ENCODE measurements at regions not wholly inside any gene's neighbourhood (a gene's known extent, or its start where the extent isn't known, plus 50 kb on each side); places are given as distances from the start of the nearest gene placed in this dataset.

- DNase-seq: no peak
Measured at GRCh38 chr1:63041660-63042059, 257.7 kb downstream of the ATG4C start.

GRCh38 chr1:63042278-63042677 is 258.3 kb downstream of the ATG4C start:
- peak; percentile 7 to 9 for DNase-seq

- DNase-seq: no peak
Measured at GRCh38 chr1:63046539-63046938, 262.6 kb downstream of the ATG4C start.

GRCh38 chr1:63049135-63049534 is 265.2 kb downstream of the ATG4C start:
- no peak for DNase-seq

GRCh38 chr1:63051356-63051755 is 267.4 kb downstream of the ATG4C start:
- no peak for DNase-seq

GRCh38 chr1:63051886-63052285 is 268.0 kb downstream of the ATG4C start:
- no peak for DNase-seq

GRCh38 chr1:63054184-63054583 is 268.2 kb upstream of the FOXD3 start:
- DNase-seq: no peak

- no peak for DNase-seq
Measured at GRCh38 chr1:63063367-63063766, 259.0 kb upstream of the FOXD3 start.

- no peak for DNase-seq
Measured at GRCh38 chr1:63064135-63064534, 258.2 kb upstream of the FOXD3 start.

- no peak for DNase-seq
Measured at GRCh38 chr1:63068626-63069025, 253.7 kb upstream of the FOXD3 start.

- no peak for DNase-seq
Measured at GRCh38 chr1:63069214-63069613, 253.2 kb upstream of the FOXD3 start.

GRCh38 chr1:63073309-63074306 is 248.8 kb upstream of the FOXD3 start:
- peak in 1 of 2 donors; percentile 1 for DNase-seq

- DNase-seq: no peak
Measured at GRCh38 chr1:63074321-63074720, 248.0 kb upstream of the FOXD3 start.

- no peak for DNase-seq
Measured at GRCh38 chr1:63082766-63083165, 239.6 kb upstream of the FOXD3 start.

GRCh38 chr1:63087966-63088365 is 234.4 kb upstream of the FOXD3 start:
- DNase-seq: no peak

GRCh38 chr1:63099188-63099587 is 223.2 kb upstream of the FOXD3 start:
- DNase-seq: no peak

GRCh38 chr1:63101336-63101735 is 221.0 kb upstream of the FOXD3 start:
- no peak for DNase-seq

GRCh38 chr1:63103682-63104081 is 218.7 kb upstream of the FOXD3 start:
- DNase-seq: no peak

- no peak for DNase-seq
Measured at GRCh38 chr1:63107066-63107465, 215.3 kb upstream of the FOXD3 start.

- DNase-seq: no peak
Measured at GRCh38 chr1:63108206-63108605, 214.2 kb upstream of the FOXD3 start.

- no peak for DNase-seq
Measured at GRCh38 chr1:63112155-63112900, 210.0 kb upstream of the FOXD3 start.

- DNase-seq: no peak
Measured at GRCh38 chr1:63115527-63115926, 206.8 kb upstream of the FOXD3 start.

- no peak for DNase-seq
Measured at GRCh38 chr1:63116016-63116415, 206.4 kb upstream of the FOXD3 start.

All from right lung (tissue), 2 donors.